GM18508 (cell line): ENCODE measurements at regions not wholly inside any gene's neighbourhood (a gene's known extent, or its start where the extent isn't known, plus 50 kb on each side); places are given as distances from the start of the nearest gene placed in this dataset.
"Not testable (repeated sequence)": the region's sequence is repeated elsewhere in the genome, so short reads cannot be mapped to it uniquely, and the experiment has no call there.

ENCODE experiments used
- ATAC-seq: cut with Tn5 transposase; IDR thresholded peaks from one replicate; pipeline ENCODE4 v1.9.1; 2021; ENCODE audit warnings: moderate number of reproducible peaks; ENCODE audit not compliant: insufficient read depth, unreplicated experiment

DNA sequence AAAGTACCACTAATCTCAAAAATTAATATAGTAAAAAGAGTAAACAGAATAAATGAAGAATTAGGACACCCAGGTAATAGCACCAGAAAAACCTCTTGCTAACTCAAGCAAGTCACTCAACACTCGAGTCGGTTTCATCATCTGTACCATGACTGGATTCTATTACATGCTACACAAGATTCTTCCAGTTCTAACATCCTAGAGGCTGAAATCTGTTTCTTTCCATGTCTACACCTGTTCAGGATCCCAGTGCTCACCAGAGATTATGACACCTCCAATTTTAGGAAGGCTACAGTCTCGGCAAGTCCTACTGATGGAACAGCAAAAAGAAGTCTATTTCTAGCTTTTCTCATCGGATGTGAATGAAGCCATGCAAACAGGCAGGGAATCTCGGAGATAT, 95.3 kb upstream of the ANK3 start:
- ATAC-seq: no peak

DNA sequence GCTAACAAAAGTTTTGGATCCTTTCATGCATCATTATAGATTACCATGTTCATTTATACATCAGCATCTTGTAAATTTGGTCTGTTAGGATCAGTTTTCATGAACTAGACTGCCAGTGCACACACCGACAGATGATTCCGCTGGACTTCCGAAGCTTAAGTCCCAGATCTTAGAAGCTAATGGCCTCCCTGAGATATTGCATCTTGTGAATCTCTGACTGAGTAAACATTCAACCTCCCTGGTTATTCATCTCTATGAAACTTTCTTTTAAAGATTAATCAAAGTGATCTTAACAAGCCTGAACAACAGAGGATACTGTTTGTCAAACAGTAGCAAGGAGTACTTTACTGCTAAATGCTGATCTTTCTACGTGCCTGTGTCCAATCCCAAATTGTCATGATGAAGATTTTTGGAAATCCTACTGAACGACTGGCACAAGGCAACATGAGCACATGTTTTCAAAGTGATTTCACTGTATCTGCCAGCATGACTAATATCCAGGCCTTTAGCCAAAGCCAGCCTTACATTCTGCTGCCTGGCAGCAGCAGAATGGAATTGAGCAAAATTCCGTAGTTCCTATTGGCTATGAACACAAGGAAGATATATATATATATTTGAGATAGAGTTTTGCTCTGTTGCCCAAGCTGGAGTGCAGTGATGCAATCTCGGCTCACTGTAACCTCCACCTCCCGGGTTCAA, 91.3 kb upstream of the ANK3 start:
- no peak for ATAC-seq

DNA sequence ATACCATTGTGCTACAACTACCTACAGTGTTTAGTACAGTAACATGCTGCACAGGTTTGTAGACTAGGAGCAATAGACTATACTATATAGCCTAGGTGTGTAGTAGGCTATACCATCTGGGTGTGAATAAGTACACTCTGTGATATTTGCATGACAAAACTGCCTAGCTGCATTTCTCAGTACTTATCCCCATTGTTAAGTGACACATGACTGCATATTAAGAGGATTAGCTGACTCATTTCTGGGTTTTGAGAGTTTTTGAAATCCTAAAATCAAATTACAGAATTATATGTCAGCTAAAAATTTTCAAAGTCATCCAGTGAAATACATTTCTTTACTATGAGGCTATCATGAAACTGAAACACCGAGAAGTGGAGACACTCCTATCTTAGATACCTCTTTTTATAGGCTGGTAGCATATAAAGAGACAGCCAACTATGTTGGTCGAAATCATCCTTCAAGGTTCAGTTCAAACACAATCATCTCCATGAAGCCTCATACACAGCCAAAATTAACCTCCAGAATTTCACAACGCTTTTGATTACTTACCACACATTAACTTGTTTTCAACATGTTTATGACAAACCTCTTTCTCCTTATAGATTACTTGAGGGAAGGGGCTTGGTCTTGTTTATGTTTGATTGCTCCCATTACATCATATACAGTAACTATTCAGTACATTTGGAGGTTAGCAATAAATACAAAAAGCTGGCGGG, 89.8 kb upstream of the ANK3 start:
- no peak for ATAC-seq

DNA sequence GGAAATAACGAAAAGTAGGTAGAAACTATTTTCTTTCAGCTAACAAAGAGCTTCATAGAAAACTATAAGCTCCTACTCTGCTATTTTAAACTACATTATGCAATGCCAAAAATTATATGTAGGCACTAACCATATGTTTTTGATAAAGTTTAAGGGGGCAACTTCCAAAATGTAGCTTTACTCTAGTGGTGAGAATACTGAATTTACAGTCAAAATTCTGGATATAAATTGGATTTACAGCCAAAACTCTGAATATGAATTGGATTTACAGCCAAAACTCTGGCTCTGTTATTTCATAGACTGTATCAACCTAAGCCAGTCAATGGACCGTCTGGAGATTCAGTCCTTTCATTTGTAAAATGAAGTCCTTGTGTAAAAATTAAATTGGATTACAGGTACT, 86.8 kb upstream of the ANK3 start:
- no peak for ATAC-seq

DNA sequence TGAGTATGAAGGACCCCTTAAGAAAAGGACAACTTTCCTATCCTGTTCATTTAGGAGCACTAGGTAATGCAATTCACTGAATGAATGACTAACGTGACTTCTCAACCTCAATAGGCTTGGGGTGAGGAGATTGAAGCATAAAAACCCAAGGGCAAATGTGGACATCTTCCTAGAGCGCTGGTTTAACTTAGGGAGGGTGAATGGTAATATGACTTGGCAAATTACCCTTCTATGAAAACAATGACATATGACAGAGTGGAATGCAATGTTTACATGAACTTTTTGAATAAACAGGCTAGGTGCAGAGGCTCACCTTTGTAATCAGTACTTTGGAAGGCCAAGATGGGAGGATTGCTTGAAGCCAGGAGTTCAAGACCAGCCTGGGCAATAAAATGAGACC, 83.9 kb upstream of the ANK3 start:
- no peak for ATAC-seq

DNA sequence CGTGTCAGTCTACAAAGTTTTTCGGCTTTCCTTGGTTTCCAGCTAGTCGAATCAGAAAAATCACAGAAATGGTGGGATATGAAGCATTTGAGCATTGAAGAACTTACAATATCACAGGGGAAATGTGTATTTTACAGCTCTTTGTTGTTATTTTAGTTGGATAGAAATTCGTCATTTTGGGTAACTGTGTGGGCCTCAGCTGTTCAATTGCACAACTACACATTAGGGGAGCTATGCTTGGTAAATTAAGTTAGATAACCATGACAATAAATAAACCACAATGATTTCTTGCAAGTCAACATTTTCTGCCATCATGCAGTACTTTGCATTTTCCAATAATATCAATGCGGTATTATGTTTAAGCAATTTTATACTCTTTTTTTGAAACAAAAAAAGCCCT, 80.4 kb upstream of the ANK3 start:
- no peak for ATAC-seq

DNA sequence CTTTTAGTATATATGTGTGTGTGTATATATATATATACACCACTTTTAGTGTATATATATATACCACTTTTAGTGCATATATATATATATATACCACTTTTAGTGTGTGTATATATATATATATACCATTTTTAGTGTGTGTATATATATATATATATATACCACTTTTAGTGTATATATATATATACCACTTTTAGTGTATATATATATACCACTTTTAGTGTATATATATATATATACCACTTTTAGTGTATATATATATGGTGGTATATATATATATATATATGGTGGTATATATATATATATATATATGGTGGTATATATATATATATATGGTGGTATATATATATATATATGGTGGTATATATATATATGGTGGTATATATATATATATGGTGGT, 79.5 kb upstream of the ANK3 start:
- ATAC-seq: not testable (repeated sequence)

DNA sequence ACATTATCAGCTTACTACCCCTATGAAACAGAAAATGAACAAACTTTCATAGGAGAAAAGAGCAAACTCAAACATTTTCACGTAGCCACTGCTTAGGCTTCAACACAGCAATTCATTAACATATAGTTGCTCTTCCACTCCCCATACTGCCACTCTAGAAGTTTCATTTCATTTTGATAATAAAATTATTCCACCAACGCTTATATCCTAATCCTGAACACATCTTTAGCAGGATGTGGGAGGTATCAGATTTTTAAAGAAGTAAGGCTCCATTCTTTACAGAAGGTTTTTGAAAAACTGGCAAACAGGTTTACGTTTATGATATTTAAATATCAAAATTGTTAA, 77.5 kb upstream of the ANK3 start:
- ATAC-seq: no peak

DNA sequence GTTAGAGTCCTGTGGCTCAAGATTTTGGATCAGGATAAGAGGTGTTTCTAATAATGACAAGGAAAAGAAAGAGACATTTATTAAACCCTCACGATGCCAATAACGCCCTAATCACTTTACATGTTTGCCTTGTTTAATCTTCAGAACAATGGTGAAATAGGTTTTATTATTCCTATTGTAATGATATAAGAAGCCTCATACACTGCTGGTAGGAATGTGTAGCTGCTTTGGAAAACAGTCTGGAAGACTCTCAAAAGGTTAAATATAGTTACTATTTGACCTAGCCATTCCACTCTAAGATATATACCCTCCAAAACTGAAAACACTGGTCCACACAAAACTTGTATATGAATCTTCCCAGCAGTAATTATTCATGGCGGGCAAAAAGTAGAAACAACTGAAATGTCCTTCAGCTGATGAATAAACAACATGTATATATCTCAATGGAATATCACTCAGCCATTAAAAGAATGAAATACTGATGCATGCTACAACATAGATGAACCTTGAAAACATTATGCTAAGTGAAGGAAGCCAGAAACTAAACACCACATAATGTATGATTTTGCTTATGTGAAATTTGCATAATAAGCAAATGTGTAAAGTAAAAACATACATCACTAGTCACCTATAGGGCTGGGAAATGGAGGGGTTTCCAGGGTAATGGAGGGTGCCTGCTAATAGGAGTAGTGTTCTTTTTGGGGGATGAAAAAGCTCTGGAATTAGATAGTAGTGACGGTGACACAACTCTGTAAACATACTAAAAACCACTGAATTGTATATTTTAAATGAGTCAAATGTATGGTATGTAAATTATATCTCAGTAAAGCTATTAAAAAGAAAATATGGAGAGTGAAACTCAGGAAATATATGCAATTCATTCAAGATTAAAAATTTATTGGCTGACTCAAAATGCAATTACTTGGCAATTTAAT, 76.9 kb upstream of the ANK3 start:
- ATAC-seq: no peak

DNA sequence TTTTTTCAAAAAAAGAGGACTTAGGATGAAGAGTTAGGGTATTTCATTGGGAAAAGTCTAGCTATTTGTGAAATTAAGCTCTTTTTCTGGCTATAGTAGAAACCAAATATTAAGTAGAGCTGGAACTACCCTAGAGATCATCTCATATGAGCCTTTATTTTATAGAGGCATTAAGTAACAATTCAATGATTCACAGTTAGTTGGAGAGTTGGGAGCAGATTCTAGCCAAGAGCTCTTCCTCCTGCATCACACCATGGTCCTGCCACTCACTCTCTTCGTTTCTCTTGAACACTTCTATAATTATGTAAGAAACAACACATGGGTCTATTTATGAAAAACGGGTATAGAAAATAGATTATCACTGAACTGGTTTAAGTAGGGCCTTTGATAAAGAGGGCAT, 76.1 kb upstream of the ANK3 start:
- no peak for ATAC-seq

DNA sequence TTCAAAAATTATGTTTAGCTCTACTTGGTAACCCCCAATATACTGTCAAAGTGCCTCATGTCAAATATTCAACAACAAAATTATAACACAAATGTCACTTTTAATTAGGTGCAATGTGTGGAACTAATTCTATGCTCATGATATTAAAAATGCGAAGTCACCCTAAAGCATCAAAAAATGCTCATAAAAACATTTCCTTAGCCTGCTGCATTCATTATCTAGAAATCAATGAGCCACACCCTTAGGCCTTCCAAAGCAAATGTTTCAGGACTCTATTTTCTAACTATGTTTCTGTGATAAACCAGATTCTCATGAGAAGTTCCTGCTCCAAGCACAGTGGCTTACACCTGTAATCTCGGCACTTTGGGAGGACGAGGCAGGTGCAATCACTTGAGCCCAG, 75.0 kb upstream of the ANK3 start:
- no peak for ATAC-seq

DNA sequence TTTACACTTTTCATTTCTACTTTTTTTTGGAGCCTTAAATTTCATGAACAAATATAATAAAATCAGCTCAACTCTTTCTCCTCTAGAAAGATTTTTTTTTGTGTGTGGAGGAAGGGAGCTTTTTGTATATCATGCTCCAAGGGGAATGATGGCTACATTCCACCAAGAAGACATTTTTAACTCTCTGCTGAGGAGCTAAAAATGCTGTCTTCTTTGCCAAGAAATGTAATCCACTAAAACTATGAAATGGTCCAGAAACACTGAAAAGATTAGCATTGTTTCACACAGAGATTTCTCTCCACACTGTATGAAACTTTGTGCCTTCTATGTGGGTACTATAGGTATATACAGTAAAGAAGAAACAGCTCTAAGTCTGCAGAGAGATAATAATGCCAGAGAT, 74.1 kb upstream of the ANK3 start:
- ATAC-seq: no peak

DNA sequence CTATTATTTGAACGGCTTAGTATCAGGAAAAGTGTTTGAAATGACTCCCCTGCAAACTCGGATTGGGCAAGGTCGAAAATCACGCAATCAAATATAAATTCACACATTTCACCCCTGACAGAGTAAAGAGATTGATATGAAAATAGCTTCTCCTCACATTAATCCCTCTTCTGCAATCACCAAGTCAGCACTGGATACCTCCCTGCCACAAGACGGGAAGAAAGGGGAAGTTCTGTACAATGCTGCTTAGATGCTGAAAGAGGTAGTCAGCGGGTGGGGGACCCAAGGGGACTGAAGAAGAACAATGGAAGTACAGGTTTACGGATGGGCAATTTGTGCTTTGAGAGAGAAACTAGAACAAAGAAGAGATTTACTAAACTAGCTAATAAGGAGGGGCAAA, 72.0 kb upstream of the ANK3 start:
- ATAC-seq: no peak

DNA sequence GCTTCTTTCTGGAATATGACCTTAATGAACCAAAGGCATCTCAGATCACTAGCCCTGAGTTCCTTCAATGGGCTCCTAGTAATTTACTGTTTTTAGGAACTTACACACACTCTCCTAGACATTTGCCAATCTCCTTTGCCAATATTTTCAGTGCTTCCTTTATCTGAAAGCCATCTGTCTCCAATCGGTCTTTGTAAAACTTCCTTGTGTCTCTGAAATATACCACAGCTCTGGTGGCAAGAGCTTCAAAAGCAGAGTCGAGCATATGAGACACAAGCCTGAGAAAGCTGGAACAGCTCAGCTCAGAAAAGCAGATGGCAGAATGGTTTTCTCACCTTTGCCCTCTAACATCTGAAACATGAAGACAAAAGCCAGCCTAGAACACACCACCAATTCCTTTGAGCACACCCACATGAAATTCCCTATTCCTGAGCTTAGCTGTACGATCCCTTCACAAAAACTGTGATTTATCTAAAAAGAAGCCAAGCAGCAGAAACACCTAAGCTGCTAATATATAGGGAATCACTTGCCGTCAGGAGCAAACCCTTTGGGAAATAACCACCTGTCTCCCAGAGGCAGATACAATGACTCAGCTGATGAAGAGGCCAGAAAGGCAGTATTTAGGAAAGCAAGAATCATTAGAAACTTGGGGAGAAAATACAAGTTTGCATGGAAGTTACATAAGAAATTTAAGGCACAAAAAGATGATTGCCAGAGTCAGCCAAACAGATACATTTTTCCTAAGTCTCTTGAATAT, 70.2 kb upstream of the ANK3 start:
- no peak for ATAC-seq

DNA sequence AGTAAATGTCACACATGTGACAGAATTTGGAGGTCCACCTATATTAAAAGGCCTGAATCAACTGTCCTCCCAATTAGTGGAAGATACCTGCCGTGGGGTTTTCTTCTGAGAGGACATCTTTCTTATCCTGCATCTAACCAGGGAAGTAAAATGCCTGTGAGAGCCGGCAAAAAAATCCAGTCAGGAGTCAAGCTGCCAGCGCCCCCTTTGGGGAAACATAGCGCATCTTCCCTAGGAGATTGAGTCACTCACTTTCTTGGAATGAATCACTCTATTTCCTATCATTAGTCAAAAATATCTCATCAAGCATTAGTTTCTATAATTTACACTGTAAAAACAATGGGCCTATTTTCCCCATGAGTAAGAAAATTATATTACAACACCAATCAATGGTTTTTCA, 66.4 kb upstream of the ANK3 start:
- no peak for ATAC-seq

DNA sequence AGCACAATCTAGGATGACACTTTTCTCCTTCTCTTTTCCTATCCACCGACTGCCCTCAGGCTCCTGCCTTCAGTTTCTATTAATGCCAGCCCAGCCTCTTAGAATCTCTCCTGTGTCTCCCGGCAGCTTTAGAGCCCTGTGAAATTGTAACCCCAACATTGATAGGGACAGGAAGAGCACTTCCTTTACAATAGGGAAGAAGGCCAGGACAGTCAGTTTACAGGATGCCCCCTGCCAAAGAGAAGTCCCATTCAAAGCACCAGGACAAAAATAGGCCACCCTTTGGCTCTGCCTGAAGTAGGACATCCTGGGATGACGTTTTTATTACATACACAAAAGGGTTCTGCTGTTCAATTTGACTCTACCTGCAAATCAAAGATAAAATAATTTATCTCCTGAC, 64.7 kb upstream of the ANK3 start:
- ATAC-seq: no peak

DNA sequence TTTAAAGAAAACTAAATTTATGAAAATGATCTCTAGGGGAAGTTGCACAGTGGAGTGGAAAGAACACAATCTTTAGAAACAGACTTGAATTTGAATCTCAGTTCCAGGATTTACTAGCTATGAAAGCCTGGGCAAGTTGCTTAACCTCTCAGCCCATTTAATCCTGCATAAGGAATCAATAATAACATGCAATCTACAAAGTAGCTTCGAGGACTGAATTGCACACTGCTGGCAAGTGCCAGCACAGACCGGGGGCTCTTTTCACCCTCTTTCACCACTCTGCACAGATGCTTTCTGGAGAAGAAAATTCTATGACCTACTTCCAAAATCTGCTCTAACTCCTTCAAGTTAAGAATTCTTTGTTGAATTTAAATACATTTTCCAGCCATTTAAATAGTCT, 63.4 kb upstream of the ANK3 start:
- no peak for ATAC-seq

DNA sequence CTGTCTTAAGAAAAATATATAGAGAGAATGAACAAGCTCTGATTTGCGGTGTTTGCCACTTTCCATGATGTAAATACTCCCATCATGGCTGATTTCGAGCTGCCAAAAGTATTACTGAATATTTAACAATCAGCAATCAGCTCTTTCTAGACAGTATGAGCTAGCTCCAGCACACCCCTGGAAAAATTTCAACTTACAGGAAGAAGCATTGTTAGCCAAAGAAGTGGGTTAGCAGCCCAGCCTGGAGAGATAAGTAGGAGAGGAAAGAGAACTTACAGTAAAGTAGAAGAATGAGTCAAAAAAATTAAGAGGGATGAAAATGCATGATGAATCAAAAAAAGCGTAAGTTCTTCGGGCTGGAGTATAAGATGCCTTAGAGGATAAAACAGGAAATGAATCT, 60.6 kb upstream of the ANK3 start:
- ATAC-seq: no peak

DNA sequence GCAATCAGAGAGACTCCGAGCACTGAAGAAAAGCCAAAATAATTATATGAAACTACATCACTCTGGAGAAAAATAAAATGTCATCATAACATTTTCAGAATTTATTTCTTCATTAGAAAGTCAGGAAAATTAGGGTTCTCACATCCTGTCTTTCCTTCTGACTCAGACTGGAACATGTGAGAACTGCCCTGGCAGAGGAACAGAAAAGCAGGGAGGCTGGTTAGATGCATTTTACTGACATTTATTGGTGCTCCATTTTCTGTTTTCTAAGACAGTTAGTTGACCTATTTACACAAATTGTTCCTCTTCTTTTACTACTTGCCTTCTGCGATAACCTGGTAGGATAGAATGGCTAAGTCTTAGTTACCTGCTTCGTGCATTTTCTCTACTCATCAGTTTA, 58.6 kb upstream of the ANK3 start:
- ATAC-seq: no peak

DNA sequence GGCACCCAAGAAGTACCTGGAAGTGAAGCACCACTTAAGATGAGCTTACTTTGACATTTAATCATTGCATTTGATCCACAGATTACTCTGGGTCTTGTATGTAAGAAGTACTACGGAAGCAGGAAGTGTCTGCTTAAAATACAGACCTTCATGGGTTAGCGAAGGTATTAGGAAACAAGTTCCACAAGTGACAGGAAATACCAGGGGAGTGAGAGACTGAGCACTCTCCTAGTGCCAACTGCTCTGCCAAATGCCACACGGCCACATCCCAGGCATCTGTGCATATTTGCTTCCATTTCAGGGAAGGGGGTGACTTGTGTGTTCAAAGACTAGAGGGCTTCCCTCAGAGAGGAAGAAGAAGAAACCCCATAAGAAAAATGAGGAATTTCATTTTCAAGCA, 57.2 kb upstream of the ANK3 start:
- ATAC-seq: no peak
